ENCODE measurements at regions not wholly inside any gene's neighbourhood (a gene's known extent, or its start where the extent isn't known, plus 50 kb on each side); places are given as distances from the start of the nearest gene placed in this dataset.

- no peak for TF ChIP-seq POLR2A (IDR thresholded peaks at IDR 0.05)
- TF ChIP-seq, protein P1, sequence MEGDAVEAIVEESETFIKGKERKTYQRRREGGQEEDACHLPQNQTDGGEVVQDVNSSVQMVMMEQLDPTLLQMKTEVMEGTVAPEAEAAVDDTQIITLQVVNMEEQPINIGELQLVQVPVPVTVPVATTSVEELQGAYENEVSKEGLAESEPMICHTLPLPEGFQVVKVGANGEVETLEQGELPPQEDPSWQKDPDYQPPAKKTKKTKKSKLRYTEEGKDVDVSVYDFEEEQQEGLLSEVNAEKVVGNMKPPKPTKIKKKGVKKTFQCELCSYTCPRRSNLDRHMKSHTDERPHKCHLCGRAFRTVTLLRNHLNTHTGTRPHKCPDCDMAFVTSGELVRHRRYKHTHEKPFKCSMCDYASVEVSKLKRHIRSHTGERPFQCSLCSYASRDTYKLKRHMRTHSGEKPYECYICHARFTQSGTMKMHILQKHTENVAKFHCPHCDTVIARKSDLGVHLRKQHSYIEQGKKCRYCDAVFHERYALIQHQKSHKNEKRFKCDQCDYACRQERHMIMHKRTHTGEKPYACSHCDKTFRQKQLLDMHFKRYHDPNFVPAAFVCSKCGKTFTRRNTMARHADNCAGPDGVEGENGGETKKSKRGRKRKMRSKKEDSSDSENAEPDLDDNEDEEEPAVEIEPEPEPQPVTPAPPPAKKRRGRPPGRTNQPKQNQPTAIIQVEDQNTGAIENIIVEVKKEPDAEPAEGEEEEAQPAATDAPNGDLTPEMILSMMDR (IDR thresholded peaks at IDR 0.05) = no peak
Observed at GRCh38 chr12:107467716-107468115, 217.9 kb upstream of the PWP1 start.

Measured in body of pancreas (tissue), 4 donors.